GM12878 (cell line): ENCODE measurements at regions not wholly inside any gene's neighbourhood (a gene's known extent, or its start where the extent isn't known, plus 50 kb on each side); places are given as distances from the start of the nearest gene placed in this dataset.

Source experiments
- HDAC6 ChIP-seq: fragments of 200-600 bp; sonication (generic); IDR thresholded peaks from one replicate; pipeline ENCODE4 v1.8.0; 2017; ENCODE audit warnings: antibody characterized with exemption; ENCODE audit not compliant: unreplicated experiment
- POLR2A ChIP-seq: IDR thresholded peaks from 2 replicates; pipeline ENCODE4 v1.6.1; 2011; ENCODE audit warnings: low read depth, mild to moderate bottlenecking, low read length
- SPI1 ChIP-seq: IDR thresholded peaks from 2 replicates; pipeline ENCODE4 v1.6.1; 2011; ENCODE audit warnings: low read depth, mild to moderate bottlenecking, low read length, moderate library complexity, borderline replicate concordance; ENCODE audit not compliant: insufficient read depth
- TF ChIP-seq, protein P1 (sequence below): IDR thresholded peaks from 2 replicates; pipeline ENCODE4 v1.6.1; 2011; ENCODE audit warnings: borderline replicate concordance, low read depth, mild to moderate bottlenecking, moderate library complexity, mixed read lengths, low read length; ENCODE audit not compliant: insufficient read depth; ENCODE audit errors: extremely low read length
- TF ChIP-seq, protein P2 (sequence below): IDR thresholded peaks from 2 replicates; pipeline ENCODE4 v1.6.1; 2011; ENCODE audit warnings: mild to moderate bottlenecking, low read depth, low read length, moderate library complexity; ENCODE audit not compliant: insufficient replicate concordance
- TF ChIP-seq, protein P3 (sequence below): IDR thresholded peaks from 2 replicates; pipeline ENCODE4 v1.6.1; 2012; ENCODE audit warnings: low read depth, low read length, improper control_type of control experiment

DNA sequence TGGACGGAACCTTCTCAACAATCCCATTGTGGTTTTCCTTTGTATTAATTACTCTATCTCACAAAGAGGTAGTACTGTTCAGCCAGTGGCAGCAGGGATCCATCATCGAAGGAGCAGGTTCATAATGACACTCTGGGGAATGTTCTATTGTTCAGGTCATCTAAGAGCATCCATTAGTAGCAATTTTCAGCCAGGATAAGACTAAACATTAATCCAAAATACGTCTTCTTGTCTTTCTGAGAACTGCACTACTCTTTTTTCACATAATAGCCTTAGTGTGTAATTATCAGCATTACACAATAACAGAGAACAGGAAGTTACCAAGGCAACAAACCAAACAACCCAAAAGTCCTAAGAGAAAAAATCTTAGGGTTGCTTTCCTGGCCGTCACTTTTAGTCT is 259.5 kb upstream of the VWC2 start:
- TF ChIP-seq SPI1 (no peak), HDAC6 (no peak), POLR2A (no peak)
- TF ChIP-seq, protein P1, sequence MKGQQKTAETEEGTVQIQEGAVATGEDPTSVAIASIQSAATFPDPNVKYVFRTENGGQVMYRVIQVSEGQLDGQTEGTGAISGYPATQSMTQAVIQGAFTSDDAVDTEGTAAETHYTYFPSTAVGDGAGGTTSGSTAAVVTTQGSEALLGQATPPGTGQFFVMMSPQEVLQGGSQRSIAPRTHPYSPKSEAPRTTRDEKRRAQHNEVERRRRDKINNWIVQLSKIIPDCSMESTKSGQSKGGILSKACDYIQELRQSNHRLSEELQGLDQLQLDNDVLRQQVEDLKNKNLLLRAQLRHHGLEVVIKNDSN = no peak
- TF ChIP-seq, protein P2, sequence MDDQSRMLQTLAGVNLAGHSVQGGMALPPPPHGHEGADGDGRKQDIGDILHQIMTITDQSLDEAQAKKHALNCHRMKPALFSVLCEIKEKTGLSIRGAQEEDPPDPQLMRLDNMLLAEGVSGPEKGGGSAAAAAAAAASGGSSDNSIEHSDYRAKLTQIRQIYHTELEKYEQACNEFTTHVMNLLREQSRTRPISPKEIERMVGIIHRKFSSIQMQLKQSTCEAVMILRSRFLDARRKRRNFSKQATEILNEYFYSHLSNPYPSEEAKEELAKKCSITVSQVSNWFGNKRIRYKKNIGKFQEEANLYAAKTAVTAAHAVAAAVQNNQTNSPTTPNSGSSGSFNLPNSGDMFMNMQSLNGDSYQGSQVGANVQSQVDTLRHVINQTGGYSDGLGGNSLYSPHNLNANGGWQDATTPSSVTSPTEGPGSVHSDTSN = no peak
- TF ChIP-seq, protein P3, sequence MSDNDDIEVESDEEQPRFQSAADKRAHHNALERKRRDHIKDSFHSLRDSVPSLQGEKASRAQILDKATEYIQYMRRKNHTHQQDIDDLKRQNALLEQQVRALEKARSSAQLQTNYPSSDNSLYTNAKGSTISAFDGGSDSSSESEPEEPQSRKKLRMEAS = no peak
